Common myeloid progenitor, CD34-positive (primary cell): ENCODE measurements at regions not wholly inside any gene's neighbourhood (a gene's known extent, or its start where the extent isn't known, plus 50 kb on each side); places are given as distances from the start of the nearest gene placed in this dataset.

Source experiments
- CTCF ChIA-PET: fragments of 350-600 bp; sonication (Branson Sonifier 250); formaldehyde crosslinking; loops from one replicate; lab custom pipeline; 2021; ENCODE audit warnings: antibody characterized with exemption; lab: Charles Lee
- POLR2A ChIA-PET: fragments of 350-600 bp; sonication (Branson Sonifier 250); formaldehyde crosslinking; loops from one replicate; lab custom pipeline; 2021; ENCODE audit warnings: antibody characterized with exemption; lab: Charles Lee
- DNase-seq, 3 donors: peaks; one replicate each; pipeline versions ENCODE4 v3.0.0 to v3.0.0-alpha.2; 2013
- H3K27ac ChIP-seq, 2 experiments: 1 replicate in 1 of 2; 2 replicates in 1 of 2; pipeline ENCODE4 v1.7.0; 2013; ENCODE audit warnings: inconsistent platforms in 2 of 2, low read length in 2 of 2, mild to moderate bottlenecking in 2 of 2, low read depth in 1 of 2, moderate library complexity in 1 of 2; ENCODE audit not compliant: severe bottlenecking in 2 of 2, insufficient read depth in 1 of 2, poor library complexity in 1 of 2
- H3K27me3 ChIP-seq, 5 experiments: replicated peaks in 2 of 5; 1 replicate in 3 of 5; 2 replicates in 2 of 5; pipeline versions ENCODE4 v1.6.1 to v1.7.0; 2013; ENCODE audit warnings: low read length in 4 of 5, mild to moderate bottlenecking in 2 of 5, moderate library complexity in 2 of 5, inconsistent platforms in 1 of 5; ENCODE audit not compliant: insufficient read depth in 5 of 5, control insufficient read depth in 4 of 5
- H3K36me3 ChIP-seq, 4 experiments: 1 replicate in 2 of 4; 2 replicates in 2 of 4; pipeline versions ENCODE4 v1.6.1 to v1.7.0; 2013; ENCODE audit warnings: low read length in 3 of 4, control low read depth in 1 of 4, mild to moderate bottlenecking in 1 of 4; ENCODE audit not compliant: control insufficient read depth in 4 of 4, insufficient read depth in 4 of 4
- H3K4me1 ChIP-seq, 4 experiments: 1 replicate in 3 of 4; 2 replicates in 1 of 4; pipeline versions ENCODE4 v1.6.1 to v1.7.1; 2013; ENCODE audit warnings: low read length in 3 of 4, mild to moderate bottlenecking in 3 of 4, control low read depth in 1 of 4, inconsistent platforms in 1 of 4, moderate library complexity in 1 of 4; ENCODE audit not compliant: control insufficient read depth in 4 of 4, insufficient read depth in 4 of 4; ENCODE audit errors: control extremely low read depth in 1 of 4
- H3K4me3 ChIP-seq, 7 experiments: 1 replicate in 4 of 7; 2 replicates in 3 of 7; pipeline versions ENCODE4 v1.5.1 to v1.7.0; 2013; ENCODE audit warnings: mild to moderate bottlenecking in 7 of 7, low read length in 6 of 7, moderate library complexity in 6 of 7, inconsistent platforms in 2 of 7, low read depth in 2 of 7, control low read depth in 1 of 7; ENCODE audit not compliant: insufficient read depth in 4 of 7, control insufficient read depth in 1 of 7; ENCODE audit errors: extremely low read depth in 1 of 7
- H3K9me3 ChIP-seq, 5 experiments: 1 replicate in 4 of 5; 2 replicates in 1 of 5; pipeline versions ENCODE4 v1.6.1 to v1.7.1; 2013; ENCODE audit warnings: low read length in 4 of 5, mild to moderate bottlenecking in 2 of 5, inconsistent platforms in 1 of 5, low read depth in 1 of 5, moderate library complexity in 1 of 5; ENCODE audit not compliant: control insufficient read depth in 4 of 5, insufficient read depth in 2 of 5; ENCODE audit errors: control extremely low read depth in 1 of 5
- WGBS: methylation state at CpG from one replicate; pipeline ENCODE4 v1.1.5; 2013; ENCODE audit not compliant: insufficient coverage; 5-methylcytosine and 5-hydroxymethylcytosine counted together

DNA sequence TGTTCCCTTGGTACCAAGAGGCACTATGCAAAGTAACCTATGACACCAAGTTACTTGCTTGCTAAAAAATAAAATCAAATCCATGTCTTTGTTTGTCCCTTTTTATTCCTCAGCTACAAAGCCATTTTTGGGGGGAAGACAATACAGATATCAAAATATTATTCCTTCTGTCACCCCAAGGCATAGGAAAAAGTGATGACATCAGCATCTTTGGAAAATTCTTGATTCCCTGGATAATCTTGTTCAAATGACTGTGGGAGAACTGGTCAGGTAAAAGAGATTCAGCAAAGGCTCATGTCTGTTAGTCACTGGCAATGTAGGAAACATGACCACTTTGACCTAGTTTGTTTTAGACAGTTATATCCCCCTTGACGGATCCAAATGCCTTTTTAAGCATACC, 373.1 kb downstream of the MAT2B start:
- H3K9me3 ChIP-seq: no peaks in the 10 kb centered on the region
- DNase-seq: no peak
- H3K4me1 ChIP-seq: no peaks in the 10 kb centered on the region
- ChIA-PET POLR2A (no interaction called here), CTCF (no interaction called here)
- no peak overlapping the region for H3K27ac ChIP-seq
- WGBS: no CpG with 5 or more reads among the region's 1 CpG
- H3K36me3 ChIP-seq: no peaks in the 10 kb centered on the region
- no peak overlapping the region for H3K4me3 ChIP-seq
- no peaks in the 10 kb centered on the region for H3K27me3 ChIP-seq

- no CpG with 5 or more reads among the region's 2 CpGs for WGBS
- no peak for DNase-seq
- H3K4me3 ChIP-seq: no peak overlapping the region
- CTCF ChIA-PET: no interaction called here
- POLR2A ChIA-PET: no interaction called here
- no peak overlapping the region for H3K27ac ChIP-seq
- H3K9me3 ChIP-seq: no peaks in the 10 kb centered on the region
- H3K36me3 ChIP-seq: no peaks in the 10 kb centered on the region
- no peaks in the 10 kb centered on the region for H3K4me1 ChIP-seq
- H3K27me3 ChIP-seq: no peaks in the 10 kb centered on the region
These were observed 374.9 kb downstream of the MAT2B start for GRCh38 chr5:163880302-163880701.

DNA sequence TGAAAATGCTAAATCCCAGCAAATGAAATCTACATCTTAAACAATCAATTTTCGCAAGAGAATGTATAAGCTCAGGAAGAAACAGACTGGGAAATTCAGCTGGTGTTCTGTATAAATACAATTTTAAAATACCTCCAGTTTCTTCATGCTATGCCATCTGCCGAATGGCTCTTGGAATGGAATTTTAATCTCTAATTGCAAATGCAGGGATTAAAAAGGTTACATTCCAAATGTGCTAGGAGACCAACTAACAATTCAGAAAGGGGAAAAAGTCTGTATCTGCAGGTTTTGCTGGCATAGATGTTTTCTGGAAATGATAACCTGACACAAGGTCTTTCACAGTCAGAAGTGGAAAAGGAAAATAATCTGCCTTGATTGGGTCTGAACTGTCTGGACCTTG, 379.7 kb downstream of the MAT2B start:
- POLR2A ChIA-PET: no interaction called here
- H3K4me3 ChIP-seq: no peak overlapping the region
- CTCF ChIA-PET: no interaction called here
- no CpG with 5 or more reads among the region's 2 CpGs for WGBS
- no peak for DNase-seq
- no peaks in the 10 kb centered on the region for H3K9me3 ChIP-seq
- H3K4me1 ChIP-seq: no peaks in the 10 kb centered on the region
- H3K27ac ChIP-seq: no peak overlapping the region
- H3K27me3 ChIP-seq: no peaks in the 10 kb centered on the region
- H3K36me3 ChIP-seq: no peaks in the 10 kb centered on the region

GRCh38 chr5:163887854-163888253, 382.4 kb downstream of the MAT2B start:
- ChIA-PET CTCF (no interaction called here), POLR2A (no interaction called here)
- H3K9me3 ChIP-seq: no peaks in the 10 kb centered on the region
- no peaks in the 10 kb centered on the region for H3K27me3 ChIP-seq
- no peaks in the 10 kb centered on the region for H3K36me3 ChIP-seq
- H3K4me3 ChIP-seq: no peak overlapping the region
- no peak for DNase-seq
- no peak overlapping the region for H3K27ac ChIP-seq
- no peaks in the 10 kb centered on the region for H3K4me1 ChIP-seq
- WGBS: no CpG with 5 or more reads among the region's 2 CpGs

DNA sequence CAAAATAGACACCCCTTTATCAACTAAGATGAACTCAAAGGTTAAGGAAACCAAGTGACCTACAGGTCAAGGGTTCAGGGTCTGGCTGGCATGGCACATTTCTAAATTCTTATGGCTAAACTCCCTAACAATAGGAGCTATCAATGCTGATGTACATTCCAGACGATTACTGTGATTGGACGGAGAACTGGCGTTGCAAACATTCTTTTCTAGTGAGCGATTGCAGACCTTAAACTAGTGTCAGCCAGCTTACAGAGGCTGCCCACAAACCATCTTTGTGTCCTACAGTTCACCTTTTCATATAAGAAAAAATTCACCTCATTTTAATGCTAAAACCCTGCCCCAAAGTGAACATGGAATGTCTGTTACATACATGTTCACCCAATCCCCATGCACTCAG, 382.9 kb downstream of the MAT2B start:
- Histone ChIP-seq H3K27ac (no peak overlapping the region), H3K36me3 (no peaks in the 10 kb centered on the region), H3K27me3 (no peaks in the 10 kb centered on the region), H3K4me3 (no peak overlapping the region), H3K4me1 (no peaks in the 10 kb centered on the region), H3K9me3 (no peaks in the 10 kb centered on the region)
- CTCF ChIA-PET: no interaction called here
- DNase-seq: no peak
- POLR2A ChIA-PET: no interaction called here
- 97% methylated on average over 4 of the region's 4 CpGs for WGBS

DNA sequence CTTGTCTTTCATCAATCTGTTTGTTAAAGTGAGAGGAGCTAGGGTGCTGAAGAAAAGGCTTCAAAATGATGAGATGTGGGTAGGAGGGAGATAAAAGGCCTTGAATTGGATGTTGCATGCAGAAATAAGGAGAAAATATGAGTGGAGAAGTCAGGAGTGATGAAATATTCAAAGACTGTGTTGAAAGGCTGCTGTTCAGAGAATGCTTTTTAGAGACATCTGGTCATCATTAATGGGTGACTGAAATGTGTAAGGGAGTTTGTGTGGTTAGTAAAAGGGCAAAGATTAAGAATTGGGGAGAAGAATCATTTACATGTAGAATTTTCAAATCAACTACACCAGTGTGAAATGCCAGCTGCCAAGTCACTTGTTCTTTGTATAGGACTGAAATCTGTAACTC, 383.9 kb downstream of the MAT2B start:
- Histone ChIP-seq H3K4me1 (peaks cover 0 to 8% (median 6%) of the 10 kb centered on the region in 4 experiments), H3K36me3 (no peaks in the 10 kb centered on the region), H3K9me3 (no peaks in the 10 kb centered on the region), H3K27me3 (no peaks in the 10 kb centered on the region), H3K4me3 (no peak overlapping the region), H3K27ac (no peak overlapping the region)
- no peak for DNase-seq
- ChIA-PET CTCF (no interaction called here), POLR2A (no interaction called here)

- no peak overlapping the region for H3K27ac ChIP-seq
- CTCF ChIA-PET: no interaction called here
- no peak overlapping the region for H3K4me3 ChIP-seq
- WGBS: no CpG with 5 or more reads among the region's 2 CpGs
- no peaks in the 10 kb centered on the region for H3K9me3 ChIP-seq
- peaks cover 3 to 10% (median 9%) of the 10 kb centered on the region in 4 experiments for H3K4me1 ChIP-seq
- H3K27me3 ChIP-seq: no peaks in the 10 kb centered on the region
- H3K36me3 ChIP-seq: no peaks in the 10 kb centered on the region
- POLR2A ChIA-PET: no interaction called here
- no peak for DNase-seq
These were observed 384.8 kb downstream of the MAT2B start for GRCh38 chr5:163890261-163890660.
